DOHH2 (cell line): ENCODE measurements at regions not wholly inside any gene's neighbourhood (a gene's known extent, or its start where the extent isn't known, plus 50 kb on each side); places are given as distances from the start of the nearest gene placed in this dataset.

Source experiments
- H3F3A ChIP-seq: fragments of 200-600 bp; sonication (generic), shearing (Covaris generic); 2 replicates; pipeline ENCODE4 v1.6.0; 2016; ENCODE audit warnings: antibody characterized with exemption, mild to moderate bottlenecking; ENCODE audit not compliant: control insufficient read depth, insufficient read depth
- H3K27ac ChIP-seq: fragments of 200-600 bp; sonication (generic); 2 replicates; pipeline ENCODE4 v1.5.1; 2014; ENCODE audit warnings: low read depth, mild to moderate bottlenecking, low read length, moderate library complexity
- H3K27me3 ChIP-seq: fragments of 200-600 bp; sonication (generic); 2 replicates; pipeline ENCODE4 v1.6.1; 2014; ENCODE audit warnings: mild to moderate bottlenecking, low read length, mixed read lengths; ENCODE audit not compliant: control insufficient read depth
- H3K36me3 ChIP-seq: fragments of 200-600 bp; sonication (generic); 2 replicates; pipeline ENCODE4 v1.6.1; 2014; ENCODE audit warnings: mild to moderate bottlenecking, low read length, moderate library complexity, mixed read lengths; ENCODE audit not compliant: control insufficient read depth
- H3K4me1 ChIP-seq: fragments of 200-600 bp; sonication (generic); 2 replicates; pipeline ENCODE4 v1.6.1; 2014; ENCODE audit warnings: mild to moderate bottlenecking, low read length, mixed read lengths; ENCODE audit not compliant: control insufficient read depth
- H3K4me2 ChIP-seq: fragments of 200-600 bp; sonication (generic); 2 replicates; pipeline ENCODE4 v1.6.0; 2014; ENCODE audit warnings: mild to moderate bottlenecking, low read length, moderate library complexity
- H3K4me3 ChIP-seq: fragments of 200-600 bp; sonication (generic); 2 replicates; pipeline ENCODE4 v1.5.1; 2014; ENCODE audit warnings: mild to moderate bottlenecking, low read length, mixed read lengths
- H3K79me2 ChIP-seq: fragments of 200-600 bp; sonication (generic); 2 replicates; pipeline ENCODE4 v1.6.1; 2014; ENCODE audit warnings: mild to moderate bottlenecking, low read length, mixed read lengths; ENCODE audit not compliant: control insufficient read depth
- H3K9me2 ChIP-seq: fragments of 200-600 bp; sonication (generic); replicated peaks from 2 replicates; pipeline ENCODE4 v1.6.1; 2014; ENCODE audit warnings: mild to moderate bottlenecking, low read length, mixed read lengths; ENCODE audit not compliant: control insufficient read depth
- H3K9me3 ChIP-seq: fragments of 200-600 bp; sonication (generic); 2 replicates; pipeline ENCODE4 v1.6.1; 2014; ENCODE audit warnings: antibody characterized with exemption, low read length, mixed read lengths; ENCODE audit not compliant: control insufficient read depth, insufficient read depth
- H4K20me1 ChIP-seq: fragments of 200-600 bp; sonication (generic); 2 replicates; pipeline ENCODE4 v1.6.0; 2014; ENCODE audit warnings: low read depth, mild to moderate bottlenecking, antibody characterized with exemption, low read length, moderate library complexity; ENCODE audit not compliant: control insufficient read depth, insufficient read depth
- EZH2phosphoT487 ChIP-seq: fragments of 200-600 bp; sonication (generic); IDR thresholded peaks from 2 replicates; pipeline ENCODE4 v1.6.1; 2017; ENCODE audit warnings: borderline replicate concordance, mild to moderate bottlenecking, antibody characterized with exemption, low read length, moderate library complexity, mixed read lengths
- TF ChIP-seq, protein P1 (sequence below): fragments of 200-600 bp; sonication (generic); IDR thresholded peaks from one replicate; pipeline ENCODE4 v1.5.1; 2014; ENCODE audit warnings: antibody characterized with exemption, mild to moderate bottlenecking, low read depth, low read length; ENCODE audit not compliant: poor library complexity, severe bottlenecking

DNA sequence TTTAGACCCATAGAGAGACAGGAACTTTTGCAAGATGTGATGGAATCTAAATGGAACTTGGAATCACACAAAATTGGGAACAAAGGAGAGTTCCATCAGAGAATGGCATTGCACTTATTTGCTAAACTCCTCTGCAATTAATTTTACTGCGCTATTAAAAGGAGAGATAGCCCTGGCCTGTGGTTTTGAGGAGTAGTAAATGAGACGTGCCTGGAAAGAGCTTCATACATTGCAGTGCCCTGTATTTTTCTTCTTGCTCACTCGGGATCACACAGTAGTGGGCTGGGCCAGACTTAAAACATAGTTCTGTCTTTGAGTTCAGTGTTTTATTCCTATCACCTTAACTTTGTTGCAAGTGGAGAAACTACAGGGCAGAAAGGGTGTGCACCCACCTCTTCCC, 94.4 kb upstream of the SLC27A6 start:
- Histone ChIP-seq H3K4me1 (no peaks in the 10 kb centered on the region), H3K9me2 (no peaks in the 10 kb centered on the region), H3K27ac (no peak overlapping the region), H3K36me3 (no peaks in the 10 kb centered on the region), H3K9me3 (no peaks in the 10 kb centered on the region), H4K20me1 (no peaks in the 10 kb centered on the region), H3K79me2 (no peaks in the 10 kb centered on the region), H3K4me3 (no peak overlapping the region), H3F3A (no peaks in the 10 kb centered on the region), H3K4me2 (no peak overlapping the region), H3K27me3 (no peaks in the 10 kb centered on the region)
- no peak for TF ChIP-seq EZH2phosphoT487
- TF ChIP-seq, protein P1, sequence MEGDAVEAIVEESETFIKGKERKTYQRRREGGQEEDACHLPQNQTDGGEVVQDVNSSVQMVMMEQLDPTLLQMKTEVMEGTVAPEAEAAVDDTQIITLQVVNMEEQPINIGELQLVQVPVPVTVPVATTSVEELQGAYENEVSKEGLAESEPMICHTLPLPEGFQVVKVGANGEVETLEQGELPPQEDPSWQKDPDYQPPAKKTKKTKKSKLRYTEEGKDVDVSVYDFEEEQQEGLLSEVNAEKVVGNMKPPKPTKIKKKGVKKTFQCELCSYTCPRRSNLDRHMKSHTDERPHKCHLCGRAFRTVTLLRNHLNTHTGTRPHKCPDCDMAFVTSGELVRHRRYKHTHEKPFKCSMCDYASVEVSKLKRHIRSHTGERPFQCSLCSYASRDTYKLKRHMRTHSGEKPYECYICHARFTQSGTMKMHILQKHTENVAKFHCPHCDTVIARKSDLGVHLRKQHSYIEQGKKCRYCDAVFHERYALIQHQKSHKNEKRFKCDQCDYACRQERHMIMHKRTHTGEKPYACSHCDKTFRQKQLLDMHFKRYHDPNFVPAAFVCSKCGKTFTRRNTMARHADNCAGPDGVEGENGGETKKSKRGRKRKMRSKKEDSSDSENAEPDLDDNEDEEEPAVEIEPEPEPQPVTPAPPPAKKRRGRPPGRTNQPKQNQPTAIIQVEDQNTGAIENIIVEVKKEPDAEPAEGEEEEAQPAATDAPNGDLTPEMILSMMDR: no peak

DNA sequence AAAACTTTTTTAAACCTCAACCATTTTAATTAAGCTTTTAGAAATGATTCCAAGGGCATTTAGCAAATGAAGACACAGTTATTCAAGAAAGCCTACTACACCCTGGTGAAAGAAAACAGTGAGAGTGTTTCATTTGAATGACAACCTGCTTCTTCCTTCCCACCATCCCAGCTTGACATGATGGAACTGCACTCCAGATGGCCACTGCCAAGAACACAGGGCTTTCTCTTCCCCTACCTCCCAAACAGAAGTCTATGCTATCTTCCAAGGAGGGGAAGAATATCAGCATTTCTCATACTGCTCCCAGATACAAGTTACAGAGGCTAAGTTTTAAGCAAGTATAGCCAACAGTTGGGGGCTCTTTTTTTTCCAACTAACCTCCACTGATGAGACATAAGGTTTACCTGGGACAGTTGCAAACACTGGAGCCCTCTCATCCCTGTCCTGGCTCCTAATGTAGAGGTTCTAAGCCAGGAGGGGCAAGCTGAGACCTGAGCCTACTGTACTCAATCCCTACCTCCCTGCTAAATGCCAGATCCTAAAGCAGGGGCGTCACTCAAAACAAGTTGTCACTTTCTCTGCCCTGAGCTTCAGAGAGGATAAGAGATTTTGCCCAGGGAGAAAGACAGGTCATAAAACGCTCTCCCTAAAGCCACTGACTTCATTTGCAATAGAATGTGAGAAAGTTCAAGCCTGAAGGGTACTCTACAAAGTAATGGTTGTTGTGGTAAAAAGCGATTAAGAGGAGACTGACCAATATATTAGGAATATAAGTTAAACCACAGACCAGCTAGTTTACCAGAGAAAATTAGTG, 88.5 kb upstream of the SLC27A6 start:
- no peak overlapping the region for H3K4me3 ChIP-seq
- TF ChIP-seq, protein P1: no peak
- no peak for TF ChIP-seq EZH2phosphoT487
- no peak overlapping the region for H3K27ac ChIP-seq
- no peaks in the 10 kb centered on the region for H3K9me2 ChIP-seq
- H3K36me3 ChIP-seq: no peaks in the 10 kb centered on the region
- H3K9me3 ChIP-seq: no peaks in the 10 kb centered on the region
- H3K27me3 ChIP-seq: no peaks in the 10 kb centered on the region
- no peaks in the 10 kb centered on the region for H3F3A ChIP-seq
- no peak overlapping the region for H3K4me2 ChIP-seq
- H3K79me2 ChIP-seq: no peaks in the 10 kb centered on the region
- no peaks in the 10 kb centered on the region for H4K20me1 ChIP-seq
- no peaks in the 10 kb centered on the region for H3K4me1 ChIP-seq

DNA sequence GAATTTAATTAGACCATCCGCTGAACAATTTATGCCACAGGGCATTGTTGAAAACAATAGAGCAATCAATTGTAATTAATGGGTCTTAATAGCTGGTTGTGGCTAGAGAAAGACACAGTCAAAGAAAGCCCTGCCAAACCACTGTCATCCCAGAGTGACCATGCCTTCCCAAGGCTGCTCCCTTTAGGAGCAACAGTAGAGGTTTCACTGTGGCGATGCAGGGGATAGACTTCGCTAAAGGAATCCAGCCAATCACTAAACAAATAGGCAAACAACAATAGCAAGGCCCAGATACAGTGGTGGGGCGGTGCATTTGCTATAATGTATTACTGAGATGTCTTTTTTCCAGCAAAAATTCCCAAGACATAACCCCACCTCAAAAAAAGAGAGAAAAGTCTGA, 87.8 kb upstream of the SLC27A6 start:
- TF ChIP-seq, protein P1: no peak
- TF ChIP-seq EZH2phosphoT487: no peak
- H3K4me1 ChIP-seq: no peaks in the 10 kb centered on the region
- no peaks in the 10 kb centered on the region for H3K9me3 ChIP-seq
- no peaks in the 10 kb centered on the region for H3K9me2 ChIP-seq
- no peaks in the 10 kb centered on the region for H3F3A ChIP-seq
- no peaks in the 10 kb centered on the region for H4K20me1 ChIP-seq
- no peak overlapping the region for H3K4me2 ChIP-seq
- no peaks in the 10 kb centered on the region for H3K27me3 ChIP-seq
- no peak overlapping the region for H3K4me3 ChIP-seq
- no peak overlapping the region for H3K27ac ChIP-seq
- no peaks in the 10 kb centered on the region for H3K79me2 ChIP-seq
- no peaks in the 10 kb centered on the region for H3K36me3 ChIP-seq
